CD4-positive, alpha-beta T cell treated with Interleukin-12 subunit alpha and Interleukin-12 subunit beta, for 1 hour (primary cell): ENCODE measurements at regions not wholly inside any gene's neighbourhood (a gene's known extent, or its start where the extent isn't known, plus 50 kb on each side); places are given as distances from the start of the nearest gene placed in this dataset.

ENCODE experiments used
- DNase-seq: peaks from one replicate; pipeline ENCODE4 v3.0.0-alpha.2; 2020

DNA sequence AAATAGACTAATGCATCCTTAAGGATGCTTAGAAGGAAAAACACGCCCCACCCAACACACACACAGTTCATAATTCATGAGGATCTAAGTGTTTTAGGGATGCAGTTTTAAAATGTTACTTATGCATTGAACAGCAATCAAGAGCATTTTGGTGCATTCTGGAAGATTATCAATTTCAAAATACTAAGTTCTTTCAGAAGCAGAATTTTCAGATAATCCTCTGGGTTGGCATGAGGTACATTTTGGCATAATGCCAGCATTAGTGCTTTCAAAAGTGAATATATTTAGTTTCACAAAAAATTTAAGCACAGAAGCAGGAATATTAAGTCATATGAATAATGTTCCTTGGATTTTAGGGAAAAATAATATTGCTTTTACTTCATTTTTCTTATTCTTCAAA lies 937.1 kb downstream of the REEP3 start:
- no peak for DNase-seq

DNA sequence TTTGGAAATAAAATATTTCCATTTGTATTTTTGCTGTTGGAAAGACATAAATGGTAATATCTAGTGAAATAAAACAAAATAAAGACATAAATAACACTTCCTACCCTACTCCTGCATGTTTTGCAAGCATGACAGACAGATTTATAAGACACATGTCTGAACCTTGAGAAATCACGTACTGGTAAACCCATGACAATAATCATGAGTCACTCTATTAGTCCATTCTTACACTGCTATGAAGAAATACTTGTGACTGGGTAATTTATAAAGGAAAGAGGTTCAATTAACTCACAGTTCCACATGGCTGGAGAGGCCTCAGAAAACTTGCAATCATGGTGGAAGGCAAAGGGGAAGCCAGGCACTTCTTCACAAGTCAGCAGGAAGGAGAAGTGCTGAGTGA lies 942.2 kb downstream of the REEP3 start:
- no peak for DNase-seq

DNA sequence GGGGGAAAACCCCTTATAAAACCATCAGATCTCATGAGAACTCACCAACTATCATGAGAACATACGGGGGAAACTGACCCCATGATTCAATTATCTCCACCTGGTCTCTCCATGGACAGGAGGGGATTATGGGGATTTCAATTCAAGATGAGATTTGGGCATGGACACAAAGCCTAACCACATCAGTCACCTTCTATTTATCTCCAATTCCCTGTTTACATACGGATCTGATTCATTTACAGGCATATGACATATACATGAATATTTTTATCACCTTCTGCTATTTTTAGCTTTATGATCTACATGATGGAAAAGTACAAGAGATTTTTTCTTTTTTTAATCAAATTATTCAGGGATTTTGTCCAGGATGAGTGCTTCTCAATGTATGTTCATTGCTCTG lies 944.5 kb downstream of the REEP3 start:
- DNase-seq = no peak

DNA sequence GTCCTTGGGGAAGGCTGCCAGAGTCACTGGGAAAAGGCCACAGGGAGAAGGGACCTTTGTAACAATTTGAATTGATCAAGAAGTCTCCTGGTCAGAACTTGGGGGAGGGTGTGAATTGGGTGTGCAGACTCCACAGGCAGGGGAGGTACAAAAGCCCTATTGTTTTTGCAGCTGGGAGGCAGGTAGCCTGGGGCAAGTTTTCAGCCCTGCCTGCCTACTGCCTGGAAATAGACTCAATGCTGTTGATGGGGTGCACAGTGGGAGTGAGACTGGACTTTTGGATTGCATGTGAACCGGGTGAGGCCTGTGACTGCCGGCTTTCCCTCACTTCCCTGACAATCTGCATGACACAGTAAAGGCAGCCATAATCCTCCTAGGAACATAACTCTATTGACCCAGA lies 947.0 kb downstream of the REEP3 start:
- no peak for DNase-seq

DNA sequence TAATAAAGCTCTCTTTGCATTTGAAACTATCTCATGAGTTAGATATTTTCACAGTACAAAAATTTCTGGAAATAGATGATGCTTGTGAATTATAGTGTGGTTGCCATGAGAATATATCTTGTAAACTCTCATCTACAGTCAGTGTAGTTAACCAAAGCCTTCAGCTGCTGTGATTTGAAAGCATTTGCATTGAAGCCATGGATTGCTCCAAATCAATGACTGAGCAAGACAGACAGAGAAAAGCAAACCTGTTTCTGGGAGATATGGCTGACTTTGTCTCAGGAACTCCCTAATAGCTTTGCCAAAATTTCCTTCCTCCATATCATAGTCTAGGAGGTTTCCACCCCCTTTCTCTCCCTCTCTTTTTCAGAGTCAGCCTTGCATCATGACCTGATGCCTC lies 955.3 kb downstream of the REEP3 start:
- no peak for DNase-seq

DNA sequence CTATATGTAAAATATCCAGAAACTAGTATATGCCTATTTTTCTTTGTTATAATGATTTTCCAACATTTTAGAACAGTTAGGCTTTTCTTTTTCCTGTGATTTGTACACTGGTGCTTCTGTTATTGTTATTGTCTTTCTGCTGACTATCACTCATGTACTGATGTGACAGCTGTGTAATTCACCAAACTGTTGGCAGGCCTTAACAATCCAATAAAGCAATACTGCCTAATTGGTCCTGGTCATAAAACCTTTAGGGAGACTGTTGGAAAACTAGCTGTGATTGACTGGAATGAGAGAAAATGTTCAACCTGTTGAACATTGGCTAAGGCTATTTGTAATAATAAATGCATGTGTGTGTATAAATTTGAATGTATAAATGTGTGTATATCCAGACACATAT lies 956.6 kb downstream of the REEP3 start:
- no peak for DNase-seq

DNA sequence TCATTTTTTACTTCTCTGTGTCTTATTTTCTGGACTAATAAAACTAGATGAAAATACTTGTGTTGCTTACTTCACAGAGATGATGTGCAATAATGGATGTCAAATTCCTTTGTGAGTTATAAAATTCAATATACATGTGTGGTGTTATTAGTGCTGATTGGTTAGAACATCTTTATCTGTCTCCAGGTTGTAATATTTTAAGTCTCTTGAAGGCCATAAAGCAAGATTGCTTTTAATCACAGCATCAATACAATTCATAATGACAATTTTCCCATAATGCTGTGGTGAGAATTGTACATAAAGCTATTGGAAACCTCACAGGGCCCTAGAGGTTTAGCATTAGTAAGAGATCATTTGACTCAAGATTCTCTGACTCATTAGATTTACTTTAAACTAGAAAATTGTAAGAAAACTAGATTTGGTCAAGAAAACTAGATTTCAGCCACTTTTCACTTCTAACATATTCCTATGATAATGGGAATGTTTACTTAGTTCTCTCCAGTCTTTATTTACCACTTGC lies 963.7 kb downstream of the REEP3 start:
- DNase-seq = no peak

DNA sequence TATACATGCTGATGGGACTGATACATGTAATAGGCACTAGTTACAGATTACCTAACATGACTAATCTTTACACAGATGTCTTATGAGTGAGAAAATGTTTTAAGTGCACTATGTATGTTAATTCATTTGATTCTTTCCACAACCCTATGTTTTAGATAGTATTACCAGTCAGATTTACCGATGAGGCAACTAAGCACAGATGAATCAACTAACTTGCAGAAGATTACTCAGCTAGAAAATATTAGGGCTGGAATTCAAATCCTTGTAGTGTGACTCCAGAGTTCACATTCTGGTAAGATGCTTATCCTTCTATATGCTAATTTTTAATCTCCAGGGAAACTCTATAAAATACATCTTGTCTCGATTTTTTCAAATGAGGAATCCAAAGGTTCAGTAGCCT lies 964.9 kb downstream of the REEP3 start:
- no peak for DNase-seq

DNA sequence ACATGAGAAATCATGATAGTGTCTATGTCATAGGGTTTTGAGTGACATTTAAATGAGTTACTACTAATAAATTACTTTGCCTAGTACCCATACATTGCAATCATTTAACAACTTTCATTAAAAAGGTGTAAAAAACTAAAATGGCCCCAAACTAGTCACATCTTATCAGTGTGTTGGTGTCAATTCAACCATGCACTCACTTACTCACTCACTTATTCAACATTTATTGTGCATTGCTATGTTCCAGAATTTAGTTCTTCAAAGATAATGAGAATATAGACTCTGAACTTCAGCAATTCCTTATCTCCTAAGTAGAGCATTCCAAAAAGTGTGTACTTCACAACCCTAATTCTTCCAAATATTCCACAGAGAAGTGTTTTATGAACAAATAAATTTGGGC lies 965.7 kb downstream of the REEP3 start:
- DNase-seq = no peak

DNA sequence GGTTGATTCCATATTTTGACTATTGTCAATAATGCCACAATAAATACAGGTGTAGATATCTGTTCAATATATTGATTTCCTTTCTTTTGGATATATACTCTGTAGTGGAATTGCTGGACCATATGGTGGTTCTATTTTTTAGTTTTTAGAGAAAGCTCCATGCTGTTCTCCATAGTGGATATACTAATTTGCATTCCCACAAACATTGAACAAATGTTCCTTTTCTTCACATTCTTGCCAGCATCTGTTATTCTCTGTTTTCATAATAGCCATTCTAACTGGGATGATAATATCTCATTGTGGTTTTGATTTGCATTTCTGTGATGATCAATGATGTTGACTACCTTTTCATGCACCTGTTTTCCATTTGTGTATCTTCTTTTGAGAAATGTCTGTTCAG lies 973.7 kb downstream of the REEP3 start:
- no peak for DNase-seq

DNA sequence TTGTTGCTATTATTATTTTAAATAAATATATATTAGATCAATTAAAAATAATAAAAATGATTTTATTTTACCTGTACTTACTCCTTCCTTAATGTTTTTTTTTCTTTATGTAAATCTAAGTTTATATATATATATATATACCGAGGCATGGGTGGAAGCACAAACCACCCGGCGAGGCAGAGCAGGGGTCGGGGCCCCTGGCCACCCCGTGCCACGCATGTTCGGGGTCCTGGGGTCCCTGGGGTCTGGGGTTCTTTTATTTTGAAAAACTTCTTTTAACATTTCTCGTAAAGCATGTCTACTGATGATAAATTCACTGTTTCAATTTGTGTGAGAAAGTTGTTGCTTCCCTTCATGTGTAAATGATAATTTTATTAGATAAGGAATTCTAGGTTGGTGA lies 976.1 kb downstream of the REEP3 start:
- no peak for DNase-seq

DNA sequence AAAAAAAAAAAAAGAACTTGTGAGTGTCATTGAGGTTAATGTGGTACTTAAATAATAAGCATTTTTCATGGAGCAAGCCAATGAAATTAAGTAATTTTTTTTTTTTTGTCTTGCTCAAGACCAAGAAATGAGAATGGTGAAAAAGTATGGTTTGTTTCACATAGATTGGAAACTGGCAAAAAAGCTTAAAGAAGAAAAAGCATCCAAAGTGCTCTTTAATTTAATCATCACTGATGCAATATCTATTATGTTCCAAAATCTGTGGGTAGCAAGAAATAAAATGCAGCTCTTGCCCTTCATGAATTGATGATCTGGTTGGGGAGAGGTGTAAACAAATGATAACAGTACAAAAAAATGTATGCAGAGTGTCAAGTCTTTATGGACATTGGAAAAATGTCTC lies 980.6 kb downstream of the REEP3 start:
- no peak for DNase-seq

DNA sequence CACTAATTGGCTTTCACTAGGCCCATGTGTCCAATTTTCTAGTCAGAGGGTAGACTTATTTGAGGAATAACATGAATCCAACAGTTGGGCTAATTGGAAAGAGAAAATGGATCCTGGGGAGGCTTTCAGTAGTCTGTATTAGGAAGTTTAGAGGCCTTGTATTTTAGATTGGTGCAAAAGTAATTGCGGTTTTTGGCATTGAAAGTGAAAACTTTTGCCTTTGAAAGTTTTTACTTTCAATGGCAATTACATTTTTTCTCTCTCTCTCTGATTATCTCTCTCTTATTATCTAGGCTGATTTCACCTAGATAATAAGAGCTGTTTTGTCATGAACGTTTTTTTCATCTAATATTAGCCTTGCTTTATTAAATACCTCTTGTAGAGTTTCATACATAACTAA lies 981.7 kb downstream of the REEP3 start:
- no peak for DNase-seq

DNA sequence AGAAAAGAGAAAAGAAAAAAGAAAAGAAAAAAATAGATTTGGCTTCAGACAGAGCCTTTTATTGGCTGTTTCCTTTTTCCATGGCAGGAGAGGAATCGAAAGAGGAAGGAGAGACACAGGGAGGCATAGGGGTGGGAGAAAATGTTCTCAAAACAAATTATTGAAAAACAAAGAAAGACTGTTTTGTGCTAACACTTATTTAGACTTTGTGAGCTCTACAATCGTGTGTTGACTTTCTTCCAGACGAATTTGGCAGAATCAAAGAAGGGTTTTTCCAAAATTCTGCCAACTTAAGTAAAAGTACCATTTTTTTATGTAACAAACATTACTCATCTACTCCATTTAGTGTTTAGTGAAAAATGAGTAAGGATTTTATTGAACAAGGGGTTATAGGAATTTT lies 982.2 kb downstream of the REEP3 start:
- DNase-seq = no peak

DNA sequence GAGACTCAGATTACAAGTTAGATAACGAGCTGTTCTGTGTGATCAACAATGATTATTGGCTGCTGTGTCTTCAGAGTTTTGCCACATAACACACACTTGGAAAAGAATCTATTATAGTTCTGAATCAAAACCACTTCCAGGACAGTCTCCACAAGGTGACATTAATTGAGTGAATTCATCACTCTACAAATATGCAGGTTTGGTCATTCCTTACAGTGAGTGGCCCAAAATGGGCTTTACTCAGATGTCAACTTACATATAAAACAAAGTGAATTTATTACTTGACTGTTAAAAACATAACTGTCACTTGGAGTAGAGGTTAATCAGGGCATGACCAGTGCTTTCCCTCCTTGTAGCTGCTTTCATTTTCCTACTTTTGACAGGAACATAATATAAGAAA lies 984.3 kb downstream of the REEP3 start:
- no peak for DNase-seq

DNA sequence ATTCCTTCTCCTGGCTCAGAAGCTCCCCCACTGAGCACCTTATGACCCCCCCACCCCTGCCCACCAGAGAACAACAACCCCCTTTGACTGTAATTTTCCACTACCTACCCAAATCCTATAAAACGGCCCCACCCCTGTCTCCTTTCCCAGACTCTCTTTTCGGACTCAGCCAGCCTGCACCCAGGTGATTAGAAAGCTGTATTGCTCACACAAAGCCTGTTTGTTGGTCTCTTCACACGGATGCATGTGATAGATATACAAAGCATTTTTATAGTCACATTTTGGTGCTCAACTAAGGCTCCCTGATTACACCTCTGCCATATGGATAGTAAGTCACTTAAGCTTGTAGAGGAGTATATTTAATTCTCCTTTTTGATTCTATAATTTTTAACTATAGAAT lies 985.8 kb downstream of the REEP3 start:
- no peak for DNase-seq

DNA sequence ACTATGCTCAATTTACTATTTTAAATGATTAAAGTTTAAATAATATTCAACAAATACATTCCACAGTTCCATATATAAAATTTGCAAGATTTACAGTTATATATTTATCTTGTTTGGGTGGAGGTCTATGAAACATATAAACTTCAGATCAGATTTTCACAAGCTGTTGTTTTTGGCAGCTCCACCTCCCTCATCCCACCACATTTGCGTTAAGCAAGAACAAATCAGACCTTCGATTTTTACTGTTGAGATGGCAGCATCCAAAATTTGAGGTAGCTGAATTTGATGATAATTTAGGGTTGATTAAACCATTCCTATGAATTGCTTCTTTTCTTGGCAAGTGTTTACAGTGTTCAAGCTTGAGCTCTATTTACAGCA lies 986.4 kb downstream of the REEP3 start:
- no peak for DNase-seq

DNA sequence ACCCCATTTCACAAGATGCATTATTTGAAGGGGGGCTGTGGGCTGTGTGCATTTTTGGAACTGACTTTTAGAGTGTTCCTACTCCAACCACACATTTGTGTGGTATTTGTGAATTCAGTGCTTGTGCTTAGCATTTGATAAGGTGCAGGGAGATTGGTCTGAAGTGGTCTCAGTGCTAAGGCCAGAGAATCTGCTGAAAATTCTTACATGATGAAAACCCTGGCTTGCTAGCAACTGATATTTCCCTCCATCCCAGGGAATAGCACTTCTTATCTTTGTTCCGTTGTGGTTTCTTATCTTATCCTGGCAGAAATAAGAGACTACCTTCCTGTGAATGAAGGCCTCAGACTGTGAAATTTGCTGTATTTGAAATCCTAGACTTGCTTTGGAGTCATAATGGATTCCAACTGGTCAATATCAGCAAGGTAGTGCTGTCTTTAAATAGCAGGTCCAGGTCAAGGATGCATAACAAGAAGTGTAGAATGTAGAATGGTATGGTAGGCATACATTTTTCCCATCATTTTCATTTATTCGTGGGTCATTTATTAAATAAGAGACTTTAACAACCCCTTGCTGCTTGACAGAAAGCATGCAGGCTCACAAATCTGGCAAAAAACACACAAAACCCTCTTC lies 986.9 kb downstream of the REEP3 start:
- no peak for DNase-seq

DNA sequence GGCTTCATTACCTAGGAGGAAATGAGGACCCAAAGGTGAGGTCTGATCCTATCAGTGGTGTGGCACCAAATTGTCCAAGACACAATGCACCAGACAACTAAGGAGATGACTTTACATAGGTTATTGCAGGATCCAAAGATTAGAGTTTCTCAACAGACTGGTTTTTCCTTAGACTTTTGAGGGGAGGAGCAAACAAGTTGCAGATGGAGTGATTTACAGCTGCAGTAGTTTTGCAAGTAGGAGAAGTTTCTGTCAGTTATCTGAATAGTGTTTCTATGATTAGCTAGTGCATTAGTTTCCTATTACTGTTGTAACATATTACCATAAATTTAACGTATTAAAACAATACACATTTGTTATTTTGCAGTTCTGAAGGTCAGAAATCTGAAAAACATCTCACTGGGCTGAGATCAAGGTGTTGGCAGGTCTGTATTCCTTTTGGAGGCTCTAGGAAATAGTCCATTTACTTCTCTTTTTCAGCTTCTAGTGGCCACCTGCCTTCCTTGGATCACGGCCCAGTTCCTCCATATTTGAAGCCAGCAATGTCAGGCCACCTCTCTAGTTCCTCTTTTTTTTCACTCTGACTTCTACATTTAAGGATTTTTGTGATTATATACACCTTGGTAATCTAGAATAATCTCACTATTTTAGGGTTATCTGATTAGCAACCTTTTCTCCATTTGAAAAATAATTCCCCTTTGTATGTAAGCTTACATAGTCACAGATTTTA lies 994.9 kb downstream of the REEP3 start:
- DNase-seq = no peak

DNA sequence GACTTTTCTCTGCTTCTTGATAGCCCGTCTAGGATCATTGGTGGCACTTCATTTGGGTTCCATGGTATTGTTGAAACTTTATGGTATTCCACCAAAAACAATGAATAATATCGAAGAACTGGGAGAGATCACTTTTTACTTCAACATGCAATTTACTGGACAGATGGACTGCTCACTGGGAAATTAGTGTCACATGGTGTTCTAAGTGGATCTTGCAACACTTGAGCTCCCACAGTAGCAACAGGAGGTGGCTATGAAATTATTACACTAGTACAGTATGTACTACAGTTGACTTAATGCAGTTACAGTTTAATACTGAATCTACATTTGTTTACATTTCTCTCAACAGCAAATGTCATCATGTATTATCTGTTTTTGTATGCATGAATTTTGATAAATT lies 997.3 kb downstream of the REEP3 start:
- no peak for DNase-seq

DNA sequence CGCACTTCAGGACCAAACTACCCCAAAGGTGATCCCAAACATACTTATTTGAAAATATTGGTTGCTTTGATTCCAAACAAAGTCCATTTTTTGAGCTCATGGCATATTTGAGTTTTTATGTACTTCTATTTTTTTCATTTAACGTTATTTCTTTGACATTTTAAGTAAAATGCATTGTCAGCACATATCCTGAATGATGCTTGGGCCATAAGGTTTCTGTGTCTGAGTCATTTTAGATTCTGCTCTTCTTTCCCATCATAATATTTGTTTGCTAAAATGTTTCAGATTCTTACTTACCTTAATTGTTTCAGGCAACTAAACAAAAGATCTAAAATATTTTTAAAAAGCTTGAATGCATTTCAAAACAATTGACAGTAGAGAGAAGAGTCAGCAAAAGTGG lies 998.2 kb downstream of the REEP3 start:
- no peak for DNase-seq

DNA sequence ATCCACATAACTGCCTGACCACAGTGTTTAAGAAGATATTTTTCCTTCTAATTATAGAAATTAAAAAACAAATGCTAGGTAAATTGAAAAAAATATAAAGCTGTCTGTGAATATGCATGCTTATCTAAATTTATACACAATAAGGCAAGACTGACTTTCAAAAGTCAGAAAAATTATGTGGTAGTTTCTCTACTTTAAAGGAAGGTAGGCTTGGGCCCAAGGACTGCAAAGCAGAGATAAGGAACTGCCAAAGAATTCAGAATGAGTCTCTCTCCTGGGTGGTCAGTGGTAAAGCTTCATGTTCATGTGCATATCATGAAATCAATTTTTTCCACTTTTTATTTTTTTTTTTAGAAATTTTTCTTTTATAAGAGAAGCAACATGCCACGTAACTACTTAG lies 998.6 kb downstream of the REEP3 start:
- no peak for DNase-seq

DNA sequence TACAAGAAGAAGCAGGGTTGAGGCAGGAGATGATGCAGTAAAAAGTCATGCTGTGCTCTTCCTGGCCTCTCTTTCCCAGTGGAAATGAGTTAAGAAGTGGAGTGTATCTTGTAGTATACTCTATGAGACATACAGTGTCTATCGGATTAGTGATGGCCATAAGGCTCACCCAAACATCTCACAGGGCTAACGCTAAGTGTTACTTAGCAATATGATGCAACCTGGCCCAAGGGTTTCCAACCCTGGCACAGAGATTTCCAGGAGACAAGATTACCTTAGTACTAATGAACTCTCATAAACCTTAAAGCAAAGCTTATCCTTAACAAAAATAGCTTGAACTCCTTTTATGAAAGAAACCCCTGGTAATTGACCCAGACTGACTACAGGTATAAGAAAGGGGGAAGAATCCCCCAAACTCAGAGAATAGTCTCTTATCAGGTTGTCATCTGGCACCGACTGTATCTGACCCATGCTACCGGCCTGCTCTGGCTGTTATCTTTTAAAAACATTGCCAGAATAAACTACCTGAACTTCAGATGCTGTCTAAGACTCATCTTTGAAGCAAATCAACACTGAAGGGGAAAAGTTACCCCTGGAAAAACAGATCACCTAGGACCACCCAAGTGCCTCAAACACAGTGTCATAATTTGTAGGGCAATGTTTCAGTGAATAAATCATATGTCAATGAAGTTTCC lies 1002.0 kb downstream of the REEP3 start:
- DNase-seq = no peak

DNA sequence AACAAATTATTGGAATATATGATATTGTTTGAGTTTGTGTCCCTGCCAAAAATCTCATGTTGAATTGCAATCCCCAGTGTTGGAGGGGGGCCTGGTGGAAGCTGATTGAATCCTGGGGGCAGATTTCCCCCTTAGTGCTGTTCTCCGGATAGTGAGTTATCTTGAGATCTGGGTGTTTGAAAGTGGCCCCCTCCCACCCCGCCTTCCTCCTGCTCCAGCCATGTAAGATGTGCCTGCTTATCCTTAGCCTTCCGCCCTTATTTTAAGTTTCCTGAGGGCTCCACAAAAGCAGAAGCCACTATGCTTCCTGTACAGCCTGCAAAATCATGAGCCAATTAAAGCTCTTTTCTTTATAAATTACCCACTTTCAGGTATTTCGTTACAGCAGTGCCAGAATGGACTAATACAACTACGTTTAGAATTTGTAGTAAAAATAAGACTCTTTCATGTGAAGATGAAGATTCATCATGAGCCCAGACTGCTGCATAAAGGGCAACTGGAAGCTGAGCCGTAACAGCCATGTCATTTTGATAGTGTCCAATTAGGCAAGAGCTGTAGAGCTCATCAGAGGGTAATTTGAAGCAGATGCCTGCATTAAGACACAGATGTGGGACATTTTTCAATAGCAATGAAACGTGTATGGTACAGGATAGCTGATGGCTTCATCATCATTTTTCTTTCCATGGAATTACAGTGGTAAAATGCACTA lies 1007.2 kb downstream of the REEP3 start:
- DNase-seq = no peak
